ENCODE measurements at regions not wholly inside any gene's neighbourhood (a gene's known extent, or its start where the extent isn't known, plus 50 kb on each side); places are given as distances from the start of the nearest gene placed in this dataset.

- TF ChIP-seq POLR2A (IDR thresholded peaks at IDR 0.05; ENCODE audit: low read depth, low read length) (no peak), POLR2AphosphoS5 (IDR thresholded peaks at IDR 0.05; ENCODE audit: low read depth, low read length) (no peak)
Measured at GRCh38 chr1:87904651-87905050, 576.0 kb downstream of the LMO4 start.
